IPS-15b (cell line): ENCODE measurements at regions not wholly inside any gene's neighbourhood (a gene's known extent, or its start where the extent isn't known, plus 50 kb on each side); places are given as distances from the start of the nearest gene placed in this dataset.

ENCODE experiments used
- H3K27me3 ChIP-seq: one replicate; pipeline ENCODE4 v1.6.1; 2013; ENCODE audit warnings: low read length; ENCODE audit not compliant: control insufficient read depth, insufficient read depth
- H3K36me3 ChIP-seq: one replicate; pipeline ENCODE4 v1.6.1; 2013; ENCODE audit warnings: low read length; ENCODE audit not compliant: control insufficient read depth, insufficient read depth
- H3K4me1 ChIP-seq: one replicate; pipeline ENCODE4 v1.6.1; 2013; ENCODE audit warnings: mild to moderate bottlenecking, low read length; ENCODE audit not compliant: control insufficient read depth, insufficient read depth
- H3K4me3 ChIP-seq: one replicate; pipeline ENCODE4 v1.5.1; 2013; ENCODE audit warnings: low read depth, low read length
- H3K9ac ChIP-seq: one replicate; pipeline ENCODE4 v1.6.1; 2013; ENCODE audit warnings: low read depth, mild to moderate bottlenecking, low read length
- H3K9me3 ChIP-seq: one replicate; pipeline ENCODE4 v1.6.1; 2013; ENCODE audit warnings: mild to moderate bottlenecking, low read length; ENCODE audit not compliant: control insufficient read depth, insufficient read depth

DNA sequence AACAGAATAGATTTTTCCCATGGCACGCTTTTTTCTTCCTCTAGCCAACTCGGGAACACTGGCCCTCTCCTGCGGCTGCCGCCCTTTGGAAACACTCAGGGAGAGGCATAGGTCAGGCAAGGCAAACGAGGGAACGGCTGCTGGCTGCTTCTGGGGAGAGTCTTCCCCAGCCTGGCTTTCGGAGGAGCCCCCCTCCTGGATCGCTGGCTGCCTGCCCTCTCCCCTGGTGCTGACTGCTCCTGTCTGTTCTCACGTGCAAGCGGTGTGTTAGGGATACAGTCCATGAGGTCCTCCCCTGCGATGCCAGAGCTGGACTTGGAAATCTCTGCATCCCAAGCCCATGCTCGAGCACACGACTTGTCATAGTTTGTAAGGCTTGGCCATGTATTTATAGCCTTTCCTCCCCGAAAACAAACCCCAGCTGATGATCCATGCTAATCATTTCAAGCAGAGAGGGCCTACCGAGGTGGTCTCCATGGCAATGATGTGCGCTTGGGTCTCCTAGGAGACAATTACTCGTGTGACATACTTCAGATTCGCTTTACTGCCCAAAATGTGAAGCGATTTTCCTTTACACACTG is 315.6 kb upstream of the ATP10A start:
- Histone ChIP-seq H3K9me3 (no peaks in the 10 kb centered on the region), H3K36me3 (no peaks in the 10 kb centered on the region), H3K9ac (no peak overlapping the region), H3K4me1 (no peaks in the 10 kb centered on the region), H3K4me3 (no peak overlapping the region), H3K27me3 (no peaks in the 10 kb centered on the region)

DNA sequence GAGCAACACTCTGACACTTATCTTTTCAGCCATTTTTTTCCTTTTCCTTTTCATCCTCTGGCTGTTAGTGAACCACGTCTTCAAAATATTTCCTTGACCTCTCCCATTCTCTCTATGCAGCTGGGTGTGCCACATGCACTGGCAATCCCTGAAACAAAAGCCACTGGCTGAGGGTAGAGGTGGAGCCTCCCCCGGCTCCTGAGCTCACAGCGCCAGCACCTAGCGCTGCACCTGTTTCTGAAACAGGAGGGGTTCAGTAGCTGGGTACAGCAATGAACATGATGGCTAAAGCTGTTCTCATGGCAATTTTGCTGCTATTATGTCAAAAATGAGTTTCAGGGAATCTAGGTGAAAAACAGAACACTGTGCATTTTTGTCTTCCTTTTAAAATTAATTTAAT is 314.7 kb upstream of the ATP10A start:
- Histone ChIP-seq H3K27me3 (no peaks in the 10 kb centered on the region), H3K4me3 (no peak overlapping the region), H3K36me3 (no peaks in the 10 kb centered on the region), H3K9ac (no peak overlapping the region), H3K4me1 (no peaks in the 10 kb centered on the region), H3K9me3 (no peaks in the 10 kb centered on the region)

DNA sequence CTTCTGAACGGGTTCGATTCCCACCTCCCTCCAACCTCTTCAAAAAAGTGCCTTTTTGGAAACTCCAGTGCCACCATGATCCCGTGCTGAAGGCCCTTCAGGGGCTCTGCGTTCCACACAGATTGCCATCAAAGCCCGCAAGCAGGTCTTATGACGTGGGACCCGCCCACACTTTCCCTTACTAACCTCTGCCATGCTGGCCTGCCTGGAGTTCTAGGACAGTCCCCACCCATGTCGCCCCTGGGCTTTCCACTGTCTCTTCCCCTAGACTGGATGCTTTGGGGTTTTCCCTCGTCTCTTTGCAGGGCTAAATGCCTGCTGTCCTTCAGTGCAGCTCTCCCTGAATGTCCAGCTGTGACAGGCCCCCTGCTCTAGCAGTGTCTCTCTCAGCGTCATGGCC is 313.7 kb upstream of the ATP10A start:
- no peak overlapping the region for H3K4me3 ChIP-seq
- no peaks in the 10 kb centered on the region for H3K36me3 ChIP-seq
- no peaks in the 10 kb centered on the region for H3K27me3 ChIP-seq
- no peaks in the 10 kb centered on the region for H3K9me3 ChIP-seq
- peaks cover under 1% of the 10 kb centered on the region for H3K4me1 ChIP-seq
- no peak overlapping the region for H3K9ac ChIP-seq

DNA sequence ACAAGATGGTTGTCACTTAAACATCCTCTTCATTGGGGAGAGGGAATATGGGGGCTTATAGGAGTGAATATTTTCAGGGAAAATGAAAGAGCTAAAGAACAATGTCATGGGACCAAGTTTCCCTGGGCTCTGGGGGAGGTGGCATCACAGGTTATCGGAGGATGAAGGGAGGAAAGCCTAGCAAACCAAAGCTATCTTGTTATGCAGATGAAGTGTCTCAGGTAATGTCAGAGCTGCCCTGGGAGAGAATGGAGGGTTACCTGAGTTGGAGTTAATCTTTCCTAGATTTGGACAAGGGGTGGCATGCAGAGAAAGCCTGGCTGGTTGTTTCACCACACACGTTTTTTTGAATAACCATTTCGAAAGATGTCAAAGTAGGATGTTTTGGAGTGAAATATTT is 308.1 kb upstream of the ATP10A start:
- no peaks in the 10 kb centered on the region for H3K36me3 ChIP-seq
- peaks cover 11% of the 10 kb centered on the region for H3K4me1 ChIP-seq
- H3K9me3 ChIP-seq, result no peaks in the 10 kb centered on the region
- no peaks in the 10 kb centered on the region for H3K27me3 ChIP-seq
- no peak overlapping the region for H3K4me3 ChIP-seq
- no peak overlapping the region for H3K9ac ChIP-seq

DNA sequence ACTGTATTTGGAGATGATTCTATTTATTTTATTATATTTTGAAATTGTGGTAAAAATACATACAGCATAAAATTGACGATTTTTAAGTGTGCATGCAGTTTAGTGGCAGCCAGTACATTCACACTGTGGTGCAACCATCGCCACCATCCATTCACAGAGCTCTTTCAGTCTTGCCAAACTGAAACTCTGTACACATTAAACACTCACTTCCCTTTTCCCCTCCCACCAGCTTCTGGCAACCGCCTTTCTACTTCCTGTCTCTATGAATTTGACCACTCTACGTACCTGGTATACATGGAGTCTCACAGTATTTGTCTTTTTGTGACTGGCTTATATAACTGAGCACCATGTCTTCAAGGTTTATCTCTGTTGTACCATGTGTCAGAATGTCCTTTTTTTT is 303.3 kb upstream of the ATP10A start:
- Histone ChIP-seq H3K27me3 (no peaks in the 10 kb centered on the region), H3K36me3 (no peaks in the 10 kb centered on the region), H3K9ac (no peak overlapping the region), H3K4me1 (peaks cover 6% of the 10 kb centered on the region), H3K4me3 (no peak overlapping the region), H3K9me3 (no peaks in the 10 kb centered on the region)

DNA sequence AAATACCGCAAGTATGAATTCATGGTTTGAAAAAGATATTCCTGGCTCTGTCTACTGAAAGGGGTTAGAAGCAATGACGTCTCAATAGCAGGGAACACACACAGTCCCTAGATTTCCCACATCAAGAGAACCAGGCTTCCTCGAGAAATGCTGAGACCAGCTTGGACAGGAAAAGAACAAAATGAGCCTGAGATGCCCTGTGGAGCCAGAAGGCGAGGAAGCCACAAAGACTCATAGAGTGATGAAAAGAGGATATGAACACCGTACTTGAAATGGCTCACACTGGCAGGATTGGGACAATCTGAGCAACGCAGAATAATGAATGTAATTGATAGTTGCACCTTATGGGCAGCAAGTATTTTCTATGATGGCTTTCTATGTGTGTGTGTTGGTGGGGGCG is 302.4 kb upstream of the ATP10A start:
- Histone ChIP-seq H3K27me3 (no peaks in the 10 kb centered on the region), H3K9ac (no peak overlapping the region), H3K4me1 (no peaks in the 10 kb centered on the region), H3K36me3 (no peaks in the 10 kb centered on the region), H3K9me3 (no peaks in the 10 kb centered on the region), H3K4me3 (no peak overlapping the region)

DNA sequence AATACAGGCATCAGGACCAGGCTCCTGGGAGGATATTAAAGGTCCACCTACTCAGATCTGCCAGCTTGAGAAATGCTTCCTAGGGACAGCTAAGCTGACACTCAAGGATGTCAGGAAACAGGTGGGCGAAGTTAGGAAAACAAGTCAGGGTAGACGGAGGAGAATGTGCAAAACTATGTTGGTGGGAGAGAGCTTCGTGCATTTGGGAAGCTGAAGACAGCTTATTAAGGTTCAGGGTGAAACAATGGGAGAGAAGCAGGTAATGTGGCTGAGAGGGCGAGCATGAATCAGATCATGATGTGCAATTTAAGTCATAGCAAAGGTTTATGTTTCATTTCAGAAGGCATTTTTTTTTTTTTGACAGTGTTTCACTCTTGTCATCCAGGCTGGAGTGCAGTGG is 297.2 kb upstream of the ATP10A start:
- H3K9me3 ChIP-seq, result no peaks in the 10 kb centered on the region

DNA sequence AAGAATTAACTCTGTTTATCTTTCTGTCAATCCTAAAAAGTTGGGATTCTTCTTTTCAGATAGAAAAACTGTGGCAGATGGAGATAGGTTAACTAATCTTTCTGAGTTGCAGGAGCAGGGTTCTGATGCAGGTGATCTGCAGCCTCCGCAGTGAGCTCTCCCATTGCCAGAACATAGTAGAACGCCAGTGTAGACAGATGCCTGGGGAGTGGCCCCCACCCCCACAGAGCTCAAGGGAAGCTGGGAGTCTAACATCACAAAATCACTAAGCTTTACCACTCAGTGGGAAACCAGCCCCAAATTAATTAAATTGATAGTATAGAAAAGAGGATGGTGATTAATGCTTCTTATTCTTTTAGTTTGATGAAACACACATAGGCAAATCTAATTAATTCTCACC is 295.0 kb upstream of the ATP10A start:
- no peaks in the 10 kb centered on the region for H3K36me3 ChIP-seq
- no peaks in the 10 kb centered on the region for H3K9me3 ChIP-seq
- no peak overlapping the region for H3K9ac ChIP-seq
- H3K4me3 ChIP-seq, result no peak overlapping the region
- H3K27me3 ChIP-seq, result no peaks in the 10 kb centered on the region
- H3K4me1 ChIP-seq, result no peaks in the 10 kb centered on the region

More for the DNA sequence above, 297.2 kb upstream of the ATP10A start:
- no peaks in the 10 kb centered on the region for H3K36me3 ChIP-seq
- no peak overlapping the region for H3K9ac ChIP-seq
- H3K27me3 ChIP-seq, result no peaks in the 10 kb centered on the region
- H3K4me1 ChIP-seq, result no peaks in the 10 kb centered on the region
- H3K4me3 ChIP-seq, result no peak overlapping the region

DNA sequence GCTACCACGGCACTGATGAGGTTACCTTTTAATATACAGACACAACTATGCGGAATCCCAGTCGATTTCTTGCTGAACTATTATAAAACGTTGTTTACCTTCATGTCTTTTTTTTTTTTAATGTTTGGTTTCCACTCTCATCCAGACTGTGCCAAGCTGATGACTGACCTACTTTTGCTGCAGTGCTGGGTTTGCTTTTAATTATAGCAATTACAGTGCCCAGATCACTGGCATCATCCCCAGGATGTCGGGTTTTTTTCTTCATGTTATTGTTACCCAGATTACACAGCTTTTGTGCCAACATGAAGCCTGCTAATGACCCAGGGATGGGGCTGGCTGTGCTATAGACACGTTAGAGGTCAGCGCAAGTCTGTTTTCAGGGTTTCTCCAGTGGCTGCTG is 294.0 kb upstream of the ATP10A start:
- H3K4me1 ChIP-seq, result no peaks in the 10 kb centered on the region
- no peak overlapping the region for H3K9ac ChIP-seq
- H3K27me3 ChIP-seq, result no peaks in the 10 kb centered on the region
- H3K4me3 ChIP-seq, result no peak overlapping the region
- H3K9me3 ChIP-seq, result no peaks in the 10 kb centered on the region
- H3K36me3 ChIP-seq, result no peaks in the 10 kb centered on the region

DNA sequence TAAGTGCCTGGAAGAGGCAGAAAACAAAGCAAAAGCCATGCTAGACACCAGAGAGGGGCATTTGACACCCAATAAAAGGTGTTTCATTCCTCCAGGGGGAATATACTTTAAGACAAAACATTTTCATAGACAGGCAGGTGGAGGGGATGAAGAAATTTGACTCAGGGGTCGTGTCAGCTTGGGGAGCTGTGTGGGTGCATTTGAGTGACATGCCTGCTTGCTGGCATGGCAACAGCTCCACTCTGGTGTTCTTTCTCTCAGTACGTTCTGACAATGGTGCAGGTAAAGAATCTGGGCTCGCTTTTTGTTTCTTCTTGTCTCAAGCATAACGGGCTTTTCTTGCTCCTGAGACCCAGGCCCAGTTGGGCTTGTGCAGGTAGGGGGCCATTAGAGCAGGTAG is 292.9 kb upstream of the ATP10A start:
- Histone ChIP-seq H3K4me1 (no peaks in the 10 kb centered on the region), H3K9ac (no peak overlapping the region), H3K4me3 (no peak overlapping the region), H3K9me3 (no peaks in the 10 kb centered on the region), H3K27me3 (no peaks in the 10 kb centered on the region), H3K36me3 (no peaks in the 10 kb centered on the region)

DNA sequence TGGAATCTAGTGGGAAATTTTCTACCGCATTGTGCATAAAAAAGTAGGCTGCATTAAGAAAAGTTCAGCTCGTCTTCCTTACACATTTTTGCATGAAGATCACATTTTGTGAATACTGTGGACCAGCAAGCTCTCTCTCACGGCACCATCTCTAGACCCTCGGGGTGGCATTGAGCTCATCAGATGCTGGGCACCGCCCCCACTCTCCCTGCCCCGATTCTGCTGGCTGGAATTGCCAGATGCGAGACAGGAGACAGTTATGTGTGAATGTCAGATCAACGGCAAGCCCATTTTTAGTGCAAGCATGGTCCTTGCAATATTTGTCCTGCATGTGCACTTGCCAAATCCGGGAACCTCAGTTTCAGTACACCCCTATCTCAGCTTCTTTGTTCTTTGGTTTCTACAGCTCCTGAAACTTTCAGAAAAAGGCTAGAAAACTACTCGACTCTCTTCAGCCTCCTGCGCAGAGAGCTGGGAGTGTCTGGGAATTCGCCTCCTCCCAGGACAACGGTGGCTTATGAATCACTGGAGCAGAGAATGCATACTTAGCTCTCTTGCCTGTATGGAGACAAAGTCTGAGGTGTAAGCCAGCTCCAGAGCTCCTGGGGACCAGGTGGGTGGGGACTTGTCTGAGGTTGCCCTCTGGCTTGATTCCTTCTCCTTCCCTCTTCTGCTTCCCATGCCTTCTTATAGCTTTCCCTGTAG is 285.2 kb upstream of the ATP10A start:
- Histone ChIP-seq H3K4me1 (peaks cover 2% of the 10 kb centered on the region), H3K9ac (no peak overlapping the region), H3K36me3 (no peaks in the 10 kb centered on the region), H3K4me3 (no peak overlapping the region), H3K9me3 (no peaks in the 10 kb centered on the region), H3K27me3 (no peaks in the 10 kb centered on the region)

DNA sequence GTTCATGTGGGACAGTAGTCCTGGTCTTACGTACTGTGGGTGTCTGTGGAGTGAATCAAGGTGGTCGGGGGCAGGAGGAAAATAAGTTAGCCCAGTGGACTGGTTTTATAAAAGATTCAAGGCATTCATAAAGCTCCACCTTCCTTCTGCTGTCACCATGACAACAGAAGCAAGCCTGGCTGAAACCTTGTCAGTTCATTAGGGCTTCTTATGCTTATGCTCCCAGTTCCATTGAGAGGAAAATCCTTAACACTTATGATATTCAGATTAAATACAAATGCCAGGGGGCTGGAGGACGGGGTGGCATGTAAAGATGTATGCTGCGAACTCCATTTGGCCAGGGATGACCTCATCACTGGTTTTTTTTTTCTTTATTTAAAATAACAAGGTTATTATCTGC is 283.1 kb upstream of the ATP10A start:
- Histone ChIP-seq H3K9me3 (no peaks in the 10 kb centered on the region), H3K27me3 (no peaks in the 10 kb centered on the region), H3K4me1 (peaks cover 2% of the 10 kb centered on the region), H3K9ac (no peak overlapping the region), H3K4me3 (no peak overlapping the region), H3K36me3 (no peaks in the 10 kb centered on the region)
